T-helper 2 cell treated with Interferon-gamma antibody and Interleukin-4, amounts not matched to agents 5 μg/mL and 100 μg/mL, for 36 hours (primary cell): ENCODE measurements at regions not wholly inside any gene's neighbourhood (a gene's known extent, or its start where the extent isn't known, plus 50 kb on each side); places are given as distances from the start of the nearest gene placed in this dataset.

ENCODE experiments used
- DNase-seq: peaks from one replicate; pipeline ENCODE4 v3.0.0; 2021; ENCODE audit warnings: low spot score
- H3K27ac Mint-ChIP-seq: one replicate; pipeline ENCODE4 v1.8.0; 2021; ENCODE audit warnings: mild to moderate bottlenecking, mixed read lengths
- H3K27me3 Mint-ChIP-seq: one replicate; pipeline ENCODE4 v1.8.0; 2021; ENCODE audit warnings: low read depth, mixed read lengths
- H3K36me3 Mint-ChIP-seq: one replicate; pipeline ENCODE4 v1.8.0; 2021; ENCODE audit warnings: low read depth, mixed read lengths
- H3K4me1 Mint-ChIP-seq: one replicate; pipeline ENCODE4 v1.8.0; 2021; ENCODE audit warnings: low read depth, mixed read lengths
- H3K4me3 Mint-ChIP-seq: one replicate; pipeline ENCODE4 v1.8.0; 2022; ENCODE audit warnings: mild to moderate bottlenecking, moderate library complexity, mixed read lengths
- H3K9me3 Mint-ChIP-seq: one replicate; pipeline ENCODE4 v1.8.0; 2021; ENCODE audit warnings: mixed read lengths

DNA sequence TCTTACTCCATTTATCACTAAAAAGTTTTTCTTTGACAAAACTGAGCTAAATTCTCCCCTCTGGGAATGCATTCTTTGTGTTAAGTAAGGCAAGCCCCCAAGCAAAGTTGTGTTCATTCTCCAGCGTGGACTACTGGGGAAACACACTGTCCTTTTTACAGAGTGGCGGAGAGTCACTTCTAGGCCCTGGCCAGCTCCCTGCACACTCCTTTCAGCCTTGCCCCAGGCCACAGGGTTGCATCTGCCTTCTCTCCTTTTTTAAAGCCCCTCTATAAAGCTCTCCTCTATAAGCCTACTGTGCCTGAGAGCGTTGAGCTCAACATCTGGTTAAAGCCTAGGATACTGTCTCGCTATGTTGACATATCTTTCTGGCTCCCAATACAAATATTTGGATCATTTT is 803.4 kb downstream of the PCDH17 start:
- Mint-ChIP-seq H3K9me3 (peaks cover 20% of the 10 kb centered on the region), H3K4me3 (no peak overlapping the region), H3K36me3 (no peaks in the 10 kb centered on the region), H3K27me3 (no peaks in the 10 kb centered on the region), H3K4me1 (no peaks in the 10 kb centered on the region), H3K27ac (no peak overlapping the region)
- no peak for DNase-seq

DNA sequence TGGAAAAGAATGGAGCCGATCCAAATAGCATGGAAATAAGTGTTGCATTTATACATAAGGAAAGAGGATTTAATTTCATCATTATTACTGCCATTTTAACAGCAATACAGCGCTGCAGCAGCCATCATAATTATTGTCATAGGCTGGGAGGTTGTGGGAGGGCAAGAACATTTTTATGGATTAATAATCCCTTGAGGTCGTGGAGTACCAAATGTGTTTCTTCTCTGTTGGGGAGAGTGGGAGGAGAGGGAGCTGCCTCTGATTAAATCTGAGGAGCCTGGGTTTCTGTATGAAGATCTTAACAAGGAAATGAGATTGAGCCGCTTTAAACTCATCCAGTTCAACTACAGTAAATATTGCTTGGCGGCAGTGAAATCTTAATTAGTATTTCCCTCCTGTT is 805.9 kb downstream of the PCDH17 start:
- Mint-ChIP-seq H3K36me3 (no peaks in the 10 kb centered on the region), H3K4me1 (no peaks in the 10 kb centered on the region), H3K27ac (no peak overlapping the region), H3K4me3 (no peak overlapping the region), H3K27me3 (no peaks in the 10 kb centered on the region), H3K9me3 (peaks cover 16% of the 10 kb centered on the region)
- no peak for DNase-seq

DNA sequence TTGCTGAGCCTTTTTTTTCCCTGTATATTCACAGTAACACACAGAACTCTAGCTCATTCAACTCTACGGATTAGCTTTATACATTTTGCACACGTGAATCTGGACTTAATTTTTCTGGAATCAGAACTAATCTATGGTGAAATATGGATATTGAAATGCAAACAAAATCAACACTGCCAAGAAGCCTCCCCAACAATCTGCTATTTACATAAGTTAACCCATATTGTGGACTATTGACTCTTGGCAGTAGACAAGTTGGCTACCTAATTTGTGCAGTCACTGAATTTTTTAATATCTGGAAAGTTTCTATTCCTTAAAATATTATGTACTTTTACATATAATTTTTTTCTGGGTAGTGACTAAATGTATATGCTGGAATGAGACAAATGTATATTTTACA is 815.4 kb downstream of the PCDH17 start:
- Mint-ChIP-seq H3K27ac (no peak overlapping the region), H3K4me3 (no peak overlapping the region), H3K9me3 (peaks cover 22% of the 10 kb centered on the region), H3K36me3 (no peaks in the 10 kb centered on the region), H3K4me1 (no peaks in the 10 kb centered on the region), H3K27me3 (no peaks in the 10 kb centered on the region)
- DNase-seq, result no peak

GRCh38 chr13:58452123-58452623 is 820.6 kb downstream of the PCDH17 start:
- H3K4me1 Mint-ChIP-seq, result no peaks in the 10 kb centered on the region
- no peak for DNase-seq

GRCh38 chr13:58455094-58455493 is 823.5 kb downstream of the PCDH17 start:
- Mint-ChIP-seq H3K4me1 (no peaks in the 10 kb centered on the region), H3K4me3 (no peak overlapping the region), H3K27ac (no peak overlapping the region), H3K9me3 (peaks cover 20% of the 10 kb centered on the region), H3K27me3 (no peaks in the 10 kb centered on the region), H3K36me3 (no peaks in the 10 kb centered on the region)
- DNase-seq, result no peak

More at GRCh38 chr13:58452123-58452623, 820.6 kb downstream of the PCDH17 start:
- H3K9me3 Mint-ChIP-seq, result peaks cover 29% of the 10 kb centered on the region
- H3K27me3 Mint-ChIP-seq, result no peaks in the 10 kb centered on the region
- H3K4me3 Mint-ChIP-seq, result no peak overlapping the region
- H3K36me3 Mint-ChIP-seq, result no peaks in the 10 kb centered on the region
- H3K27ac Mint-ChIP-seq, result no peak overlapping the region

DNA sequence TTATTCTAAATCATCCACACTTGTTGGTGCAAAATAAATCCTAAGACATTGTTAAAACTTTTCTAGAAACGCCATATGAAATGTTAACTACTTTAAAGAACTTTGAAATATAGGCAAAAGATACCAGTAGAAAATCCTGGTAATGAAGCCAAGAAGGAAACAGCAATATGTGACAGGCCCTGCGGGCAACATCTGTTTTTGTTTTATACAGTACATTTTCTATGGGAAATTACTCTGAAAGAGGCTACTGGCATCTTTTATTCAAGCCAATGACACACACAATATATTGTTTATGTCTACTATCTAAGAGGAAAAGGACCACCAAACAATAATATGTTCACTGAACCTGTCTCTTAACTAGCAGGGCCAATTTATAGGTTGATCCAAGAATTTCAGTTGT is 829.7 kb downstream of the PCDH17 start:
- no peaks in the 10 kb centered on the region for H3K36me3 Mint-ChIP-seq
- no peaks in the 10 kb centered on the region for H3K27me3 Mint-ChIP-seq
- H3K9me3 Mint-ChIP-seq, result peaks cover 15% of the 10 kb centered on the region
- no peak overlapping the region for H3K27ac Mint-ChIP-seq
- H3K4me1 Mint-ChIP-seq, result no peaks in the 10 kb centered on the region
- H3K4me3 Mint-ChIP-seq, result no peak overlapping the region
- no peak for DNase-seq

GRCh38 chr13:58463841-58464240 is 832.3 kb downstream of the PCDH17 start:
- Mint-ChIP-seq H3K27me3 (no peaks in the 10 kb centered on the region), H3K9me3 (peaks cover 14% of the 10 kb centered on the region), H3K36me3 (no peaks in the 10 kb centered on the region), H3K4me3 (no peak overlapping the region), H3K27ac (no peak overlapping the region), H3K4me1 (no peaks in the 10 kb centered on the region)
- no peak for DNase-seq

- H3K27me3 Mint-ChIP-seq, result no peaks in the 10 kb centered on the region
- H3K4me3 Mint-ChIP-seq, result no peak overlapping the region
- H3K27ac Mint-ChIP-seq, result no peak overlapping the region
- no peaks in the 10 kb centered on the region for H3K36me3 Mint-ChIP-seq
- H3K4me1 Mint-ChIP-seq, result no peaks in the 10 kb centered on the region
- DNase-seq, result no peak
- peaks cover 22% of the 10 kb centered on the region for H3K9me3 Mint-ChIP-seq
Observed at GRCh38 chr13:58467176-58467575, 835.6 kb downstream of the PCDH17 start.

DNA sequence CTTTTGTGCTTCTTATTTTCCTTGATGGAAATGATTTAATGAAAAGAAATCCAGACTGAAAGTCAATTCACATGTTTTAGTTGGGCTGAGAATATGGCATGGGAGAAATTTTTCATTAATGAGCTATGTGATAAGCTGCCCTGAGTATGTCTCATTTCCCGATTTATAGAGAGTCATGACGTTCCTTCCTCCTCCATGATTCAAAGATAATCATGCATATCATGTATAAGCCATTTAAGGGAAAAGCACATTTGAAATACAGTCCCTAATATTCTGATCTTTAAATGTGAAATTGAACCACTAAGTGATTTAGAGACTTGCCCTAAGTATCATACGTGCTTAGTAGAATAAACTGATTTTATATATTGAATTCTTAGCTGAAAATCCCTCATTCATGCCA is 840.9 kb downstream of the PCDH17 start:
- Mint-ChIP-seq H3K27me3 (no peaks in the 10 kb centered on the region), H3K4me1 (no peaks in the 10 kb centered on the region), H3K4me3 (no peak overlapping the region), H3K9me3 (peaks cover 20% of the 10 kb centered on the region), H3K27ac (no peak overlapping the region), H3K36me3 (no peaks in the 10 kb centered on the region)
- no peak for DNase-seq

DNA sequence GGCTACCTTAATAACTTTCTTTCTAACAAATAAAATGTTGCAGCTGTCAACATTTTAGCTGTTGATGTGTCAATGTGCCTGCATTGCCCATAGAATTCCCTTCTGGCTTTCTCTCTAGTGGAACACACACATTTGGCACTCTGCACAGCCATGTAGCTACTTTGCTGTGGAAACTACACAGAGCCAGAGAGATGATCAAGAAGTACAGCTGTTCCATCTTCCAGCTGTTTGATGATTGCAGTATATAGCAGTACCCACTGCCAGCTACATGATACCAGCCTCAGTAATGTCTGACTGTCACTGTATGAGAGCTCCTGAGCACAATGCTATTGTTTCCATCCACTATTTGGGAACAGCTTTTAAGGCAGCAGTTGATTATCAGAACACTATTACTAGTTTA is 843.0 kb downstream of the PCDH17 start:
- Mint-ChIP-seq H3K27me3 (no peaks in the 10 kb centered on the region), H3K4me1 (no peaks in the 10 kb centered on the region), H3K9me3 (peaks cover 9% of the 10 kb centered on the region), H3K36me3 (no peaks in the 10 kb centered on the region), H3K4me3 (no peak overlapping the region), H3K27ac (no peak overlapping the region)
- no peak for DNase-seq

GRCh38 chr13:58476206-58476918 is 844.8 kb downstream of the PCDH17 start:
- H3K4me1 Mint-ChIP-seq, result no peaks in the 10 kb centered on the region
- no peaks in the 10 kb centered on the region for H3K36me3 Mint-ChIP-seq

GRCh38 chr13:58478858-58479257 is 847.3 kb downstream of the PCDH17 start:
- Mint-ChIP-seq H3K36me3 (no peaks in the 10 kb centered on the region), H3K4me1 (no peaks in the 10 kb centered on the region), H3K27me3 (no peaks in the 10 kb centered on the region), H3K4me3 (no peak overlapping the region), H3K27ac (no peak overlapping the region), H3K9me3 (peaks cover 20% of the 10 kb centered on the region)
- DNase-seq, result no peak

More at GRCh38 chr13:58476206-58476918, 844.8 kb downstream of the PCDH17 start:
- H3K4me3 Mint-ChIP-seq, result no peak overlapping the region
- no peak for DNase-seq
- H3K27ac Mint-ChIP-seq, result no peak overlapping the region
- no peaks in the 10 kb centered on the region for H3K27me3 Mint-ChIP-seq
- H3K9me3 Mint-ChIP-seq, result peaks cover 20% of the 10 kb centered on the region

DNA sequence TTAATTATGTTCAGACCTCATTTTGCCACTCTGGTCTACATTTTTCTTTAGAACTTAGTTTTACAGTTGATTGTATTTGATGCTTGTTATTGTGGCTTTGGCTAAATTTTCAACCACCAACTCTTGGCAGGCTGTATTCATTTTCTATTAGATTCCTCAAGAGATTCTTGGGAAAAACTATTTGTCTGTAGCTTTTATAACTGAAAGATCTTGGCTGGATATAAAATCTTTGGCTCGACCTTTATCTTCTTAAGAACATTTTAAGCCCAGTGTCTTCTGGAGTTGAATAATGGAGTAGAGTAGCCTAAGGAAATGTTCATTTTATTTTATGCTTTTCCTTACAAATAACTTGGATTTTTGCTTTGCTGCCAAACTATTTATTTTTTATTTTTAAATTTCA is 848.5 kb downstream of the PCDH17 start:
- peaks cover 20% of the 10 kb centered on the region for H3K9me3 Mint-ChIP-seq
- H3K27me3 Mint-ChIP-seq, result no peaks in the 10 kb centered on the region
- H3K36me3 Mint-ChIP-seq, result no peaks in the 10 kb centered on the region
- no peaks in the 10 kb centered on the region for H3K4me1 Mint-ChIP-seq
- H3K4me3 Mint-ChIP-seq, result no peak overlapping the region
- no peak for DNase-seq
- no peak overlapping the region for H3K27ac Mint-ChIP-seq

DNA sequence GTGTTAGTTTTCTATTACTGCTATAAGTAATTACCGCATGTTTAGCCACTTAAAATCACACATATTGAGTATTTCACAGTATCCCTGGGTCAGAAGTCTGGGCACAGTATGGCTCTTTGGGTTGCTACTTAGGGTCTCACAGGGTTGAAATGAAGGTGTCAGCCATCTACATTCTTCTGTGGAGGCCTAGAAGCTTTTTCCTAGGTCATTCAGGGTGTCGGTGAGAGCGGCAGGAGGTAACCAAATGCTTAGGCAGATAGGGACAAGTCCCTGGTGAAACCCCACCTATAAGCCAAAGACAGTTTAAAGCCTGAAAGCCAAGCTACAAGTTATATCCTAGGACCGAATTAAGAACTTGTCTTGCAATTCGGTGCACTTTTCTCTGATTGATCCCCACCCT is 856.7 kb downstream of the PCDH17 start:
- Mint-ChIP-seq H3K4me1 (no peaks in the 10 kb centered on the region), H3K4me3 (no peak overlapping the region), H3K27ac (no peak overlapping the region), H3K27me3 (no peaks in the 10 kb centered on the region), H3K9me3 (peaks cover 18% of the 10 kb centered on the region), H3K36me3 (no peaks in the 10 kb centered on the region)
- DNase-seq, result no peak

GRCh38 chr13:58495668-58496067 is 864.1 kb downstream of the PCDH17 start:
- H3K9me3 Mint-ChIP-seq, result peaks cover 13% of the 10 kb centered on the region
- DNase-seq, result no peak
- no peaks in the 10 kb centered on the region for H3K4me1 Mint-ChIP-seq
- no peak overlapping the region for H3K27ac Mint-ChIP-seq
- H3K4me3 Mint-ChIP-seq, result no peak overlapping the region
- H3K27me3 Mint-ChIP-seq, result no peaks in the 10 kb centered on the region
- no peaks in the 10 kb centered on the region for H3K36me3 Mint-ChIP-seq
